ENCODE measurements at regions not wholly inside any gene's neighbourhood (a gene's known extent, or its start where the extent isn't known, plus 50 kb on each side); places are given as distances from the start of the nearest gene placed in this dataset.

- no peak for DNase-seq (ENCODE audit: low spot score)
Measured at GRCh38 chr20:24718277-24718676, 230.8 kb upstream of the CST7 start.

- peak; percentile 39 for DNase-seq (ENCODE audit: low spot score)
Measured at GRCh38 chr20:24718696-24719095, 230.4 kb upstream of the CST7 start.

- DNase-seq (ENCODE audit: low spot score): no peak
Measured at GRCh38 chr20:24720957-24721356, 228.1 kb upstream of the CST7 start.

DNA sequence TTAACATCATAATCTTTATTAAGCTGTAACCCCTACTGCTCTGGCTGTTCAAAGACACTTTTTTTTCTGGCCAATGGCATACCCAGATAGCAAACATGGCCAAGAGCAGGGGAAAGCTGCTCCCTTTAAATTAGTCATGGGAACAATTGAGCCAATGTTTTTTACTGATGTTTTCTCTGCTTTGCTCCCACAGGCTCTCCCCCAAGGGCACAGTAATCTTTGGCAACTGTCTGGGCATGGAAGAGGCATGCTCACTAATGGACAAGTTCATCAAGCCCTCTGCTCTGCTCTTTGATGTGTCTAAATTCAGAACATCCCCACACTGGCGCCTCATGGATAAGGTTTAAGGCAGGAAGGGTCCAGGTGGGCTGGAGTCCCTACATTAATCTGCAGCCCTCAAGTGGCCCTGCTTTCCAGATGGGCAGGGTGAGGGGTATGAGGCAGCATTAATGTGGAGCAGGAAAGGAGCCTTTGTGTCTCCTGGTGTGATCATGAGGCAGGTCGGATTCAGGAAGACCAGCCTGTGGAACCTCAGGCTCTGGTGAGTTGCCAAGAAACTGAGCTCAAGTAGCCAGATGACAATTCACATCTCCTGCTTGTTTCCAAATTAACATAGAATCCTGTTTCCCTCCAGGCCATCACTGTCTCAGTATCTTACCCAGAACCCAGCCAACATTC lies 227.0 kb upstream of the CST7 start:
- no peak for DNase-seq (ENCODE audit: low spot score)

GRCh38 chr20:24722586-24722985 lies 226.5 kb upstream of the CST7 start:
- DNase-seq (ENCODE audit: low spot score): no peak

GRCh38 chr20:24723186-24723585 lies 225.9 kb upstream of the CST7 start:
- DNase-seq (ENCODE audit: low spot score): no peak

- DNase-seq (ENCODE audit: low spot score): no peak
Measured at GRCh38 chr20:24723647-24724352, 225.3 kb upstream of the CST7 start.

- no peak for DNase-seq (ENCODE audit: low spot score)
Measured at GRCh38 chr20:24724982-24725533, 224.0 kb upstream of the CST7 start.

- no peak for DNase-seq (ENCODE audit: low spot score)
Measured at GRCh38 chr20:24727795-24728194, 221.3 kb upstream of the CST7 start.

- DNase-seq (ENCODE audit: low spot score): no peak
Measured at GRCh38 chr20:24729896-24730605, 219.0 kb upstream of the CST7 start.

- no peak for DNase-seq (ENCODE audit: low spot score)
Measured at GRCh38 chr20:24730750-24731149, 218.3 kb upstream of the CST7 start.

- no peak for DNase-seq (ENCODE audit: low spot score)
Measured at GRCh38 chr20:24731312-24731711, 217.8 kb upstream of the CST7 start.

GRCh38 chr20:24732076-24732475 lies 217.0 kb upstream of the CST7 start:
- DNase-seq (ENCODE audit: low spot score): no peak

- DNase-seq (ENCODE audit: low spot score): no peak
Measured at GRCh38 chr20:24732599-24732998, 216.5 kb upstream of the CST7 start.

- DNase-seq (ENCODE audit: low spot score): no peak
Measured at GRCh38 chr20:24733416-24733815, 215.7 kb upstream of the CST7 start.

GRCh38 chr20:24734139-24734538 lies 214.9 kb upstream of the CST7 start:
- DNase-seq (ENCODE audit: low spot score): no peak

DNA sequence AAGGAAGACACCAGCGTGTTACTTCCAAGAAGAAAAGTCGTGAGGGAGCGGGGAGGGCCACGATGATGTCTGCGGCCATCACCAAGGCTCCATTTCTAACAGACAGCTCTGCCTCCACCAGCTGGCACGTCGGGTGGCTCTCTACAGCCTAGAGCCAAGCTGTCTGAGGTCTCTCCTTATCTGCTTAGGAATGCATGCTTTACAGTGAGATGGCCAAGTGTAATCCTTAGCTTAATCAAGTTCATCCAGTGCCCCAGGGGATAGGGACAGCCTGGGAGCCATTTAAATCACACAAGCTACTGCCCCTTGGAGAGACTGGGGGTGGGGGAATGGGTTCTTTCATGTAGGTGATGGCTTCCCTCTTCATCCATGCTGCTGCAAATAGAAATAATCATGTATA lies 213.8 kb upstream of the CST7 start:
- no peak for DNase-seq (ENCODE audit: low spot score)

- no peak for DNase-seq (ENCODE audit: low spot score)
Measured at GRCh38 chr20:24736131-24736843, 212.8 kb upstream of the CST7 start.

GRCh38 chr20:24736844-24737211 lies 212.2 kb upstream of the CST7 start:
- no peak for DNase-seq (ENCODE audit: low spot score)

DNA sequence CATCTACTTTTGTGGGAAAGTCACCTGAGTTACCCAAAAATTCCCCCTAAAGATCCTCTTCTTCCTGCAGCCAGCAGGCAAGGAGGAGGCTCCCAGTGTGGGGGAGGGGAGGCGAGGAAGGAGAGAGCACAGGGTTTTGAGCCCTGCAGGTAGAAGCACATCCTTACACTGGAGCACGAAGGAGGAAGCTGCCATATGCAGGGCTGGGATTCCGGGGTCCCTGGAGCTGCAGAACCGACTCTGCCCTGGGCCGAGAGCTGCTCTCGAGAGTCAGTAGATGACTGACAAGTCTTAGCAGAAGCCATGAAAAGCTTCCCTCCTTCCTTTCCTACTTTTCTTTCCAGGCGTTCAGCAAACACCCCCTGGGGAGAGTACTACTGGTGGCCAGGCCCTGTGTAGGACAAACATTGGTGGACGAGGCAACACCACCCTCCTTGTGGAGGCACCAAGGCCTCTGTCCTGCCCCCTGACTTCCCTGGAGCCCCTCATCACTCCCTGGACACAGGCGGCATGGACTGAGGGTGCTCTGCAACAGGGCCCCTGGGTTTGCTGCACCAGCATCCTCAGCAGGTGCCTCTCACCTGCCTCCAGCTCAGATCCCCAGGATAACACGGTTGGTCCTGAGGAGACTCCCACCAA lies 211.7 kb upstream of the CST7 start:
- DNase-seq (ENCODE audit: low spot score): no peak

DNA sequence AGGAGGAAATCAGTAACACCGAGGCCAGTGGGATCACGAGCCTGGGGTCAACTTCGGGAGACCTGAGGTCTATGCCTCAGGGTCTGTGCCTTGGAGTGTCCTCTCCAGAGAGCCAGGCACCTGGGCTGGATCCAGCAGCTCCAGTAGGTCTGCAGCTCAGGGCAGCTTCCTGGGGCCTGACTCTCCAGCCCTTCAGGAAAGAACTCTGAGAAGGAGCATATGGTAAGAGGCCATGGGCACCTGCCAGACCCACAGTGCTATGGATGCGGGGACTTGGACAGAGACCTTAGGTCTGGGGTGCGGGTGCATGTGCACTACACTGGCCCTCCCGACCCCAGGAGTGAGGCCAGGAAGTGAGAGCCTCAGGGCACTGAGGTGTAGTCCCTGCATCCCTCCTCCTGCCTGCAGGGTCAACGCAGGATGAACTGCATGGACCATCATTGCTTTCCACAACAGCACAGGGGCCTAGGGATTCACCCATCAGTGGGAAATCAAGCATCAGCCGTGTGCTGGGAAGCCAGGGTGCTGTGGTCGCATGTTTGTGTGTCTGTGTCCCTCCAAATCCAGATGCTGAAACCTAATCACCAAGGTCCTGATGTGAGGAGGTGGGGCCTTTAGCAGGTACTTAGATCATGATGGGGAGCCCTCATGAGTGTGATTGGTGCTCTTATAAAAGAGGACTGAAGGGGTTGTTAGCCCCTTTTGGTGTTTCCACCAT lies 210.9 kb upstream of the CST7 start:
- DNase-seq (ENCODE audit: low spot score): no peak
